ENCODE measurements at regions not wholly inside any gene's neighbourhood (a gene's known extent, or its start where the extent isn't known, plus 50 kb on each side); places are given as distances from the start of the nearest gene placed in this dataset.

GRCh38 chr16:55154956-55155355 is 169.0 kb upstream of the IRX6 start:
- DNase-seq (ENCODE audit: low read depth in 2 of 2): no peak

- DNase-seq (ENCODE audit: low read depth in 2 of 2): no peak
Observed at GRCh38 chr16:55155815-55156214, 168.2 kb upstream of the IRX6 start.

GRCh38 chr16:55169780-55170179 is 154.2 kb upstream of the IRX6 start:
- no peak for DNase-seq (ENCODE audit: low read depth in 2 of 2)

- no peak for DNase-seq (ENCODE audit: low read depth in 2 of 2)
Observed at GRCh38 chr16:55171241-55171640, 152.8 kb upstream of the IRX6 start.

- no peak for DNase-seq (ENCODE audit: low read depth in 2 of 2)
Observed at GRCh38 chr16:55175389-55175788, 148.6 kb upstream of the IRX6 start.

- DNase-seq (ENCODE audit: low read depth in 2 of 2): no peak
Observed at GRCh38 chr16:55176901-55177300, 147.1 kb upstream of the IRX6 start.

- no peak for DNase-seq (ENCODE audit: low read depth in 2 of 2)
Observed at GRCh38 chr16:55179411-55179810, 144.6 kb upstream of the IRX6 start.

- DNase-seq (ENCODE audit: low read depth in 2 of 2): no peak
Observed at GRCh38 chr16:55179852-55180585, 144.0 kb upstream of the IRX6 start.

GRCh38 chr16:55184052-55184451 is 140.0 kb upstream of the IRX6 start:
- no peak for DNase-seq (ENCODE audit: low read depth in 2 of 2)

GRCh38 chr16:55184619-55185018 is 139.4 kb upstream of the IRX6 start:
- no peak for DNase-seq (ENCODE audit: low read depth in 2 of 2)

- no peak for DNase-seq (ENCODE audit: low read depth in 2 of 2)
Observed at GRCh38 chr16:55189224-55189623, 134.8 kb upstream of the IRX6 start.

- no peak for DNase-seq (ENCODE audit: low read depth in 2 of 2)
Observed at GRCh38 chr16:55189682-55190636, 134.0 kb upstream of the IRX6 start.

- no peak for DNase-seq (ENCODE audit: low read depth in 2 of 2)
Observed at GRCh38 chr16:55192734-55193133, 131.3 kb upstream of the IRX6 start.

- DNase-seq (ENCODE audit: low read depth in 2 of 2): no peak
Observed at GRCh38 chr16:55203570-55203969, 120.4 kb upstream of the IRX6 start.

- no peak for DNase-seq (ENCODE audit: low read depth in 2 of 2)
Observed at GRCh38 chr16:55204069-55204468, 119.9 kb upstream of the IRX6 start.

GRCh38 chr16:55204923-55205322 is 119.1 kb upstream of the IRX6 start:
- DNase-seq (ENCODE audit: low read depth in 2 of 2): no peak

GRCh38 chr16:55207693-55208428 is 116.1 kb upstream of the IRX6 start:
- no peak for DNase-seq (ENCODE audit: low read depth in 2 of 2)

- DNase-seq (ENCODE audit: low read depth in 2 of 2): no peak
Observed at GRCh38 chr16:55209626-55210025, 114.4 kb upstream of the IRX6 start.

- DNase-seq (ENCODE audit: low read depth in 2 of 2): no peak
Observed at GRCh38 chr16:55212791-55213190, 111.2 kb upstream of the IRX6 start.

- DNase-seq (ENCODE audit: low read depth in 2 of 2): no peak
Observed at GRCh38 chr16:55214412-55214811, 109.6 kb upstream of the IRX6 start.

GRCh38 chr16:55214974-55215494 is 109.0 kb upstream of the IRX6 start:
- no peak for DNase-seq (ENCODE audit: low read depth in 2 of 2)

- no peak for DNase-seq (ENCODE audit: low read depth in 2 of 2)
Observed at GRCh38 chr16:55217392-55217791, 106.6 kb upstream of the IRX6 start.

All from stimulated activated CD4-positive, alpha-beta T cell treated with anti-CD3 and anti-CD28 coated beads, Interleukin-1b, Interleukin-23, amount 100 ng/mL, for 4 hours (primary cell).